Spleen (tissue), 11 donors: ENCODE measurements at regions not wholly inside any gene's neighbourhood (a gene's known extent, or its start where the extent isn't known, plus 50 kb on each side); places are given as distances from the start of the nearest gene placed in this dataset.

Experiments
- DNase-seq: peaks from one replicate; pipeline ENCODE4 v3.0.0-alpha.2; 2020
- H3K27ac ChIP-seq, 8 donors: fragments of 200-600 bp; sonication (generic) in 7 of 8; 1 replicate in 4 of 8; 2 replicates in 4 of 8; pipeline versions ENCODE4 v1.5.0 to v1.8.0; 2016 to 2021; ENCODE audit warnings: inconsistent platforms in 4 of 8, mild to moderate bottlenecking in 4 of 8, moderate library complexity in 1 of 8
- H3K27me3 ChIP-seq, 7 donors: fragments of 200-600 bp; sonication (generic) in 6 of 7; replicated peaks in 1 of 7; 1 replicate in 4 of 7; 2 replicates in 3 of 7; pipeline versions ENCODE4 v1.5.0 to v1.8.0; 2016 to 2021; ENCODE audit warnings: inconsistent platforms in 3 of 7, mild to moderate bottlenecking in 1 of 7
- H3K36me3 ChIP-seq, 6 donors: fragments of 200-600 bp; sonication (generic) in 5 of 6; 1 replicate in 4 of 6; 2 replicates in 2 of 6; pipeline versions ENCODE4 v1.5.0 to v1.8.0; 2016 to 2021; ENCODE audit warnings: inconsistent platforms in 2 of 6
- H3K4me1 ChIP-seq, 6 donors: fragments of 200-600 bp; sonication (generic) in 5 of 6; 1 replicate in 3 of 6; 2 replicates in 3 of 6; pipeline versions ENCODE4 v1.5.0 to v1.8.0; 2016 to 2021; ENCODE audit warnings: inconsistent platforms in 3 of 6
- H3K4me3 ChIP-seq, 8 donors: fragments of 200-600 bp; sonication (generic) in 7 of 8; 1 replicate in 4 of 8; 2 replicates in 4 of 8; pipeline versions ENCODE4 v1.5.0 to v1.8.0; 2016 to 2021; ENCODE audit warnings: inconsistent platforms in 4 of 8, mild to moderate bottlenecking in 4 of 8, moderate library complexity in 2 of 8
- H3K9me3 ChIP-seq, 8 donors: fragments of 200-600 bp; sonication (generic) in 7 of 8; 1 replicate in 4 of 8; 2 replicates in 4 of 8; pipeline versions ENCODE4 v1.5.0 to v1.8.0; 2016 to 2021; ENCODE audit warnings: inconsistent platforms in 4 of 8
- POLR2A ChIP-seq, 3 donors: fragments of 450-650 bp; IDR thresholded peaks; one replicate each; pipeline ENCODE4 v1.5.1; 2017; ENCODE audit warnings: antibody characterized with exemption in 3 of 3, mild to moderate bottlenecking in 1 of 3
- POLR2AphosphoS5 ChIP-seq, 3 donors: sonication (generic); formaldehyde crosslinking; IDR thresholded peaks; one replicate each; pipeline ENCODE4 v1.5.1; 2017; ENCODE audit warnings: antibody characterized with exemption in 3 of 3
- WGBS, 5 donors: extraction: QIAGEN DNeasy Blood & Tissue Kit in 3 of 5; methylation state at CpG; one replicate each; pipeline versions ENCODE4 v1.1.5 to v1.1.7; 2013 to 2018; 5-methylcytosine and 5-hydroxymethylcytosine counted together
- intact Hi-C: fragments of 100-400 bp; cut with DNase I; formaldehyde crosslinking; loops from one replicate; pipeline ENCODE4 v1.15.0; 2023; ENCODE audit warnings: low total_unique reads
- TF ChIP-seq, protein P1 (sequence below), 11 experiments: fragments of 200-600 bp in 7 of 11; fragments of 450-650 bp in 4 of 11; sonication (generic) in 4 of 11; IDR thresholded peaks in 8 of 11; conservative IDR thresholded peaks in 3 of 11; 1 replicate in 7 of 11; 2 replicates in 4 of 11; pipeline versions ENCODE4 v1.4.0 to v1.8.0; 2016 to 2021; ENCODE audit warnings: antibody characterized with exemption in 11 of 11, inconsistent platforms in 4 of 11, mild to moderate bottlenecking in 1 of 11
- donor health status: healthy with polysubstance abuse.
- donor health status: DM: no; HTN: no; CAD: no; lungs with moderate emphysema.
- donor health status: DM: no; HTN: no; CAD: no.
- donor health status: Bipolar disorder and iron deficiency.
- donor health status: healthy.
- donor health status: DM: no; HTN: no; CAD: no.
- donor health status: DM: yes; HTN: yes; CAD: no.

DNA sequence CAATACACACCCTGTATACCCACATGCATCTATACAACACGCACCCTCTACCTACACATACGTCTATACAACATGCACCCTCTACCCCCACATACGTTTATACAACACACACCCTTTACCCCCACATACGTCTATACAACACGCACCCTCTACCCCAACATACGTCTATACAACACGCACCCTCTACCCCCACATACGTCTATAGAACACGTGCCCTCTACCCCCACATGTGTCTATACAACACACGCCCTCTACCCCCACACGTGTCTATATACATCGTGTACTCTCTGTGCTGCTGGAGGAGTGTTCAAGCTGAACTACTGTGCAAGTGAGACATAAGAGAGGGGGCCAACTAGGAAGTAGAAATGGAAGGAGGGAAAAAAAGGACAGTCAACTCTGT lies 621.7 kb upstream of the HS6ST1 start:
- peaks cover 0 to 7% (median 0%) of the 10 kb centered on the region in 6 donors for H3K4me1 ChIP-seq
- peaks cover 0 to 13% (median 0%) of the 10 kb centered on the region in 7 donors for H3K27me3 ChIP-seq
- TF ChIP-seq, protein P1, sequence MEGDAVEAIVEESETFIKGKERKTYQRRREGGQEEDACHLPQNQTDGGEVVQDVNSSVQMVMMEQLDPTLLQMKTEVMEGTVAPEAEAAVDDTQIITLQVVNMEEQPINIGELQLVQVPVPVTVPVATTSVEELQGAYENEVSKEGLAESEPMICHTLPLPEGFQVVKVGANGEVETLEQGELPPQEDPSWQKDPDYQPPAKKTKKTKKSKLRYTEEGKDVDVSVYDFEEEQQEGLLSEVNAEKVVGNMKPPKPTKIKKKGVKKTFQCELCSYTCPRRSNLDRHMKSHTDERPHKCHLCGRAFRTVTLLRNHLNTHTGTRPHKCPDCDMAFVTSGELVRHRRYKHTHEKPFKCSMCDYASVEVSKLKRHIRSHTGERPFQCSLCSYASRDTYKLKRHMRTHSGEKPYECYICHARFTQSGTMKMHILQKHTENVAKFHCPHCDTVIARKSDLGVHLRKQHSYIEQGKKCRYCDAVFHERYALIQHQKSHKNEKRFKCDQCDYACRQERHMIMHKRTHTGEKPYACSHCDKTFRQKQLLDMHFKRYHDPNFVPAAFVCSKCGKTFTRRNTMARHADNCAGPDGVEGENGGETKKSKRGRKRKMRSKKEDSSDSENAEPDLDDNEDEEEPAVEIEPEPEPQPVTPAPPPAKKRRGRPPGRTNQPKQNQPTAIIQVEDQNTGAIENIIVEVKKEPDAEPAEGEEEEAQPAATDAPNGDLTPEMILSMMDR (IDR thresholded peaks at IDR 0.05 in 8 of 11, conservative IDR thresholded peaks at IDR 0.05 in 3 of 11), result no peak
- TF ChIP-seq POLR2A (IDR thresholded peaks at IDR 0.05) (no peak), POLR2AphosphoS5 (IDR thresholded peaks at IDR 0.05) (no peak)
- H3K9me3 ChIP-seq, result peaks cover 0 to 3% (median 0%) of the 10 kb centered on the region in 8 donors
- DNase-seq, result no peak
- 90 to 93% (median 91%) methylated on average over 12 of the region's 12 CpGs for WGBS, 5 donors
- intact Hi-C loops, result no loop called here
- no peak overlapping the region for H3K27ac ChIP-seq
- no peaks in the 10 kb centered on the region for H3K36me3 ChIP-seq
- H3K4me3 ChIP-seq, result no peak overlapping the region

DNA sequence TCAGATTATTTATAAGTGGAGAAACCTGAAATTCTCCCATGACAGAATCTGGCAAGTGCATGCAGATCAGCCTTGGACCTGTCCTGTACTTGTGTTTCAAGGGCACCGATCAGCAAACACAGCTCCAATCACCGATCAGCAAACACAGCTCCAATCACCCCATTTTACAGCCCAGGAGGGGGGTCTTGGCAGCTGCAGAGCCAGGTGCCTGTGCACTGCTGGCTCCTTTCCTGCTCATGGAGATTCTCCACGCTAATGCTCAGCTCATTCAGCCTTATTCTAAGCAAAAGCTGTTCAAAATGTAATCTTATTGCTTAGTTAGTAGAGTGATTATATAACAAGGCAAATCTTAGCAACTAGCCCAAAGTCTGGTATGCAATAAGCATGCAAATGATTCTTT lies 623.1 kb upstream of the HS6ST1 start:
- Histone ChIP-seq H3K4me1 (peaks cover 0 to 7% (median 0%) of the 10 kb centered on the region in 6 donors), H3K4me3 (no peak overlapping the region), H3K27me3 (peaks cover 0 to 13% (median 0%) of the 10 kb centered on the region in 7 donors), H3K9me3 (peaks cover 0 to 3% (median 0%) of the 10 kb centered on the region in 8 donors), H3K36me3 (no peaks in the 10 kb centered on the region), H3K27ac (no peak overlapping the region)
- WGBS, 5 donors, result 49 to 66% (median 58%) methylated on average over 3 of the region's 3 CpGs
- intact Hi-C loops, result no loop called here
- TF ChIP-seq POLR2AphosphoS5 (IDR thresholded peaks at IDR 0.05), result no peak
- TF ChIP-seq POLR2A (IDR thresholded peaks at IDR 0.05), result no peak
- TF ChIP-seq, protein P1 (IDR thresholded peaks at IDR 0.05 in 8 of 11, conservative IDR thresholded peaks at IDR 0.05 in 3 of 11), result no peak
- DNase-seq, result no peak

DNA sequence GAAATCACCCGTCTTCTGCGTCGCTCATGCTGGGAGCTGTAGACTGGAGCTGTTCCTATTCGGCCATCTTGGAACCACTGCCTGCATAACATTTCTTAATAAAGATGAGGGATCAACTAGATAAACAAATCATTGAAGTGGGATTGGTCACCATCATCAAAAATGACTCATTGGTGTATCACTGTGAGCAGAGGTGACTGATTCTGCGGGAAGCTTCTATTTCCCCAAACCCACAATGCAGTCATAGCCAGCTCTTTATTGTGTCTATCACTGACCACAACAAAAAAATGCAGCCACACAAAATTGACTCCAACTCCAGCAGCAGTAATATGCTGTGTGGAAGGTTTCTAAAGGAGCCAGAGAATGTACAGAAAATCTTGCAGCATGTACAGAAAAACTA lies 630.7 kb upstream of the HS6ST1 start:
- TF ChIP-seq POLR2A (IDR thresholded peaks at IDR 0.05), result no peak
- TF ChIP-seq POLR2AphosphoS5 (IDR thresholded peaks at IDR 0.05), result no peak
- TF ChIP-seq, protein P1 (IDR thresholded peaks at IDR 0.05 in 8 of 11, conservative IDR thresholded peaks at IDR 0.05 in 3 of 11), result no peak
- Histone ChIP-seq H3K27ac (no peak overlapping the region), H3K4me3 (no peak overlapping the region), H3K27me3 (peaks cover 0 to 21% (median 0%) of the 10 kb centered on the region in 7 donors), H3K9me3 (peaks cover 0 to 21% (median 2%) of the 10 kb centered on the region in 8 donors), H3K4me1 (no peaks in the 10 kb centered on the region), H3K36me3 (no peaks in the 10 kb centered on the region)
- 87 to 98% (median 93%) methylated on average over 5 of the region's 5 CpGs for WGBS, 5 donors
- DNase-seq, result no peak
- intact Hi-C loops, result no loop called here

DNA sequence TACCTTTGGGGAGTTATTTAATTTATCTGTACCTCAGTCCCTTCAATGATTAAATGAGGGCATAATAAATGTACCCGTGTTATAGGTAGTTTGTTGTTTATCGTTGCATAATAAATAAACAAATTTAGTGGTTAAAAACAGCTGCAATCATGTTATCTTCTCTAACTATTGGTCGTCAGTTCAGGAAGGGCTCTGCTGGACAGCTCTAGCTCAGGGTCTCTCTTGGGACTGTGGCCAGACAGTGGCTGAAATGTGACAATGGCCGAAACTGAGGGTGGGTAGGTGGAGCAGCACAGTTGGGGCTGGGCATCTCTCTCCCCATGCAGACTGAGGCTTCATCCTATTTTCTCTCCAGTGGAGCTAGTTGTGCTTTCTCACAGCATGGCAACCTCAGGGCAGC lies 632.1 kb upstream of the HS6ST1 start:
- Histone ChIP-seq H3K9me3 (peaks cover 0 to 22% (median 2%) of the 10 kb centered on the region in 8 donors), H3K36me3 (no peaks in the 10 kb centered on the region), H3K27ac (no peak overlapping the region), H3K4me3 (no peak overlapping the region), H3K27me3 (peaks cover 0 to 21% (median 0%) of the 10 kb centered on the region in 7 donors), H3K4me1 (no peaks in the 10 kb centered on the region)
- TF ChIP-seq POLR2A (IDR thresholded peaks at IDR 0.05) (no peak), POLR2AphosphoS5 (IDR thresholded peaks at IDR 0.05) (no peak)
- TF ChIP-seq, protein P1 (IDR thresholded peaks at IDR 0.05 in 8 of 11, conservative IDR thresholded peaks at IDR 0.05 in 3 of 11), result no peak
- intact Hi-C loops, result no loop called here
- 57 to 83% (median 69%) methylated on average over 4 of the region's 4 CpGs for WGBS, 5 donors
- DNase-seq, result no peak
